KOPT-K1 (cell line): ENCODE measurements at regions not wholly inside any gene's neighbourhood (a gene's known extent, or its start where the extent isn't known, plus 50 kb on each side); places are given as distances from the start of the nearest gene placed in this dataset.
"Not testable (repeated sequence)": the region's sequence is repeated elsewhere in the genome, so short reads cannot be mapped to it uniquely, and the experiment has no call there.

Experiments used
- H3K27ac ChIP-seq: fragments of 200-600 bp; sonication (generic); 2 replicates; pipeline ENCODE4 v1.5.1; 2016; ENCODE audit warnings: antibody characterized with exemption, mild to moderate bottlenecking, low read depth, low read length; ENCODE audit not compliant: poor library complexity, severe bottlenecking
- H3K36me3 ChIP-seq: fragments of 200-600 bp; sonication (generic); 2 replicates; pipeline ENCODE4 v1.5.1; 2017; ENCODE audit warnings: antibody characterized with exemption, mild to moderate bottlenecking, low read length, moderate library complexity; ENCODE audit not compliant: insufficient read depth
- H3K9me3 ChIP-seq: fragments of 200-600 bp; sonication (generic); 2 replicates; pipeline ENCODE4 v1.5.1; 2017; ENCODE audit warnings: antibody characterized with exemption, low read length, mild to moderate bottlenecking; ENCODE audit not compliant: insufficient read depth, poor library complexity, severe bottlenecking

- H3K27ac ChIP-seq: no peak overlapping the region
- no peaks in the 10 kb centered on the region for H3K36me3 ChIP-seq
- no peaks in the 10 kb centered on the region for H3K9me3 ChIP-seq
Measured at GRCh38 chr14:97804056-97804455, 1006.9 kb downstream of the VRK1 start.

GRCh38 chr14:97806891-97807290 lies 1009.7 kb downstream of the VRK1 start:
- H3K27ac ChIP-seq: no peak overlapping the region
- no peaks in the 10 kb centered on the region for H3K36me3 ChIP-seq
- no peaks in the 10 kb centered on the region for H3K9me3 ChIP-seq

GRCh38 chr14:97808541-97808940 lies 1011.4 kb downstream of the VRK1 start:
- not testable (repeated sequence) for H3K9me3 ChIP-seq, H3K27ac ChIP-seq

GRCh38 chr14:97813556-97813955 lies 1016.4 kb downstream of the VRK1 start:
- no peaks in the 10 kb centered on the region for H3K36me3 ChIP-seq
- no peak overlapping the region for H3K27ac ChIP-seq
- H3K9me3 ChIP-seq: no peaks in the 10 kb centered on the region

More at GRCh38 chr14:97808541-97808940, 1011.4 kb downstream of the VRK1 start:
- H3K36me3 ChIP-seq: not testable (repeated sequence)

GRCh38 chr14:97820781-97821180 lies 1023.6 kb downstream of the VRK1 start:
- H3K36me3 ChIP-seq: no peaks in the 10 kb centered on the region
- peaks cover 9% of the 10 kb centered on the region for H3K9me3 ChIP-seq
- H3K27ac ChIP-seq: no peak overlapping the region

GRCh38 chr14:97824218-97824617 lies 1027.0 kb downstream of the VRK1 start:
- H3K27ac ChIP-seq: no peak overlapping the region
- peaks cover 9% of the 10 kb centered on the region for H3K9me3 ChIP-seq

GRCh38 chr14:97827746-97828145 lies 1030.6 kb downstream of the VRK1 start:
- H3K27ac ChIP-seq: no peak overlapping the region
- H3K9me3 ChIP-seq: peaks cover 9% of the 10 kb centered on the region
- no peaks in the 10 kb centered on the region for H3K36me3 ChIP-seq

More at GRCh38 chr14:97824218-97824617, 1027.0 kb downstream of the VRK1 start:
- no peaks in the 10 kb centered on the region for H3K36me3 ChIP-seq

GRCh38 chr14:97832776-97833175 lies 1035.6 kb downstream of the VRK1 start:
- H3K36me3 ChIP-seq: no peaks in the 10 kb centered on the region
- no peak overlapping the region for H3K27ac ChIP-seq
- H3K9me3 ChIP-seq: no peaks in the 10 kb centered on the region

GRCh38 chr14:97838986-97839385 lies 1041.8 kb downstream of the VRK1 start:
- H3K36me3 ChIP-seq: no peaks in the 10 kb centered on the region
- H3K9me3 ChIP-seq: no peaks in the 10 kb centered on the region
- H3K27ac ChIP-seq: no peak overlapping the region

- Histone ChIP-seq H3K9me3 (no peaks in the 10 kb centered on the region), H3K36me3 (no peaks in the 10 kb centered on the region), H3K27ac (no peak overlapping the region)
Measured at GRCh38 chr14:97840159-97840558, 1043.0 kb downstream of the VRK1 start.

- Histone ChIP-seq H3K36me3 (no peaks in the 10 kb centered on the region), H3K27ac (no peak overlapping the region)
Measured at GRCh38 chr14:97841762-97842161, 1044.6 kb downstream of the VRK1 start.

GRCh38 chr14:97843066-97843465 lies 1045.9 kb downstream of the VRK1 start:
- Histone ChIP-seq H3K9me3 (no peaks in the 10 kb centered on the region), H3K36me3 (no peaks in the 10 kb centered on the region), H3K27ac (no peak overlapping the region)

More at GRCh38 chr14:97841762-97842161, 1044.6 kb downstream of the VRK1 start:
- no peaks in the 10 kb centered on the region for H3K9me3 ChIP-seq

- no peak overlapping the region for H3K27ac ChIP-seq
- H3K9me3 ChIP-seq: no peaks in the 10 kb centered on the region
- no peaks in the 10 kb centered on the region for H3K36me3 ChIP-seq
Measured at GRCh38 chr14:97844042-97844441, 1046.9 kb downstream of the VRK1 start.

GRCh38 chr14:97846156-97846555 lies 1049.0 kb downstream of the VRK1 start:
- no peak overlapping the region for H3K27ac ChIP-seq

GRCh38 chr14:97848317-97848980 lies 1051.3 kb downstream of the VRK1 start:
- Histone ChIP-seq H3K36me3 (no peaks in the 10 kb centered on the region), H3K27ac (no peak overlapping the region), H3K9me3 (no peaks in the 10 kb centered on the region)

More at GRCh38 chr14:97846156-97846555, 1049.0 kb downstream of the VRK1 start:
- Histone ChIP-seq H3K9me3 (no peaks in the 10 kb centered on the region), H3K36me3 (no peaks in the 10 kb centered on the region)

GRCh38 chr14:97850466-97850865 lies 1053.3 kb downstream of the VRK1 start:
- Histone ChIP-seq H3K9me3 (no peaks in the 10 kb centered on the region), H3K27ac (no peak overlapping the region), H3K36me3 (no peaks in the 10 kb centered on the region)
